GDM1 (cell line): ENCODE measurements at regions not wholly inside any gene's neighbourhood (a gene's known extent, or its start where the extent isn't known, plus 50 kb on each side); places are given as distances from the start of the nearest gene placed in this dataset.

Experiments used
- DNase-seq: peaks from one replicate; lab custom pipeline; 2025; lab: John Stamatoyannopoulos, UW

- DNase-seq, result no peak
Observed at GRCh38 chr2:120881981-120882788, 146.5 kb downstream of the GLI2 start.

- DNase-seq, result no peak
Observed at GRCh38 chr2:120883607-120884440, 148.2 kb downstream of the GLI2 start.

GRCh38 chr2:120884472-120885290 is 149.0 kb downstream of the GLI2 start:
- no peak for DNase-seq

GRCh38 chr2:120885321-120885720 is 149.7 kb downstream of the GLI2 start:
- DNase-seq, result no peak

GRCh38 chr2:120885749-120886148 is 150.1 kb downstream of the GLI2 start:
- DNase-seq, result no peak

GRCh38 chr2:120886534-120887319 is 151.1 kb downstream of the GLI2 start:
- no peak for DNase-seq

GRCh38 chr2:120887320-120887697 is 151.6 kb downstream of the GLI2 start:
- no peak for DNase-seq

GRCh38 chr2:120887741-120888231 is 152.1 kb downstream of the GLI2 start:
- no peak for DNase-seq

- DNase-seq, result no peak
Observed at GRCh38 chr2:120888851-120889250, 153.2 kb downstream of the GLI2 start.

- no peak for DNase-seq
Observed at GRCh38 chr2:120889936-120890335, 154.3 kb downstream of the GLI2 start.

GRCh38 chr2:120890566-120891360 is 155.1 kb downstream of the GLI2 start:
- no peak for DNase-seq

GRCh38 chr2:120892271-120892966 is 156.8 kb downstream of the GLI2 start:
- DNase-seq, result no peak

GRCh38 chr2:120892967-120893667 is 157.4 kb downstream of the GLI2 start:
- DNase-seq, result no peak

- no peak for DNase-seq
Observed at GRCh38 chr2:120893811-120894584, 158.3 kb downstream of the GLI2 start.

- no peak for DNase-seq
Observed at GRCh38 chr2:120894966-120895365, 159.3 kb downstream of the GLI2 start.

GRCh38 chr2:120896126-120896525 is 160.5 kb downstream of the GLI2 start:
- no peak for DNase-seq

- DNase-seq, result no peak
Observed at GRCh38 chr2:120896901-120897300, 161.2 kb downstream of the GLI2 start.

- DNase-seq, result no peak
Observed at GRCh38 chr2:120897399-120897798, 161.7 kb downstream of the GLI2 start.
